HG03175 (cell line): ENCODE measurements at regions not wholly inside any gene's neighbourhood (a gene's known extent, or its start where the extent isn't known, plus 50 kb on each side); places are given as distances from the start of the nearest gene placed in this dataset.

Experiments
- ATAC-seq: cut with Tn5 transposase; IDR thresholded peaks from one replicate; pipeline ENCODE4 v1.9.1; 2021; ENCODE audit warnings: mild to moderate bottlenecking, moderate library complexity; ENCODE audit not compliant: unreplicated experiment

DNA sequence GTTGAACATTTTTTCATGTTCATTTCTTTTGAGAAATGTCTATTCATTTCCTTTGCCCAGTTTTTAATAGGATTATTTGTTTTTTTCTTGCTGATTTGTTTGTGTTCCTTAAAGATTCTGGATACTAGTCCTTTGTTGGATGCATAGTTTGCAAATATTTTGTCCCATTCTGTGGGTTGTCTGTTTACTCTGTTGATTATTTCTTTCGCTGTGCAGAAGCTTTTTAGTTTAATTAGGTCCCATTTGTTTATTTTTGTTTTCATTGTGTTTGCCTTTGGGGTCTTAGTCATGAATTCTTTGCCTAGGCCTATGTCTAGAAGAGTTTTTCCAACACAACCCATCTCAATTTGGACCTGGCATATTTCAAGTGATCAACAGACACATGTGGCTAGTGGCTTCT is 116.1 kb upstream of the GALNT2 start:
- ATAC-seq = no peak

DNA sequence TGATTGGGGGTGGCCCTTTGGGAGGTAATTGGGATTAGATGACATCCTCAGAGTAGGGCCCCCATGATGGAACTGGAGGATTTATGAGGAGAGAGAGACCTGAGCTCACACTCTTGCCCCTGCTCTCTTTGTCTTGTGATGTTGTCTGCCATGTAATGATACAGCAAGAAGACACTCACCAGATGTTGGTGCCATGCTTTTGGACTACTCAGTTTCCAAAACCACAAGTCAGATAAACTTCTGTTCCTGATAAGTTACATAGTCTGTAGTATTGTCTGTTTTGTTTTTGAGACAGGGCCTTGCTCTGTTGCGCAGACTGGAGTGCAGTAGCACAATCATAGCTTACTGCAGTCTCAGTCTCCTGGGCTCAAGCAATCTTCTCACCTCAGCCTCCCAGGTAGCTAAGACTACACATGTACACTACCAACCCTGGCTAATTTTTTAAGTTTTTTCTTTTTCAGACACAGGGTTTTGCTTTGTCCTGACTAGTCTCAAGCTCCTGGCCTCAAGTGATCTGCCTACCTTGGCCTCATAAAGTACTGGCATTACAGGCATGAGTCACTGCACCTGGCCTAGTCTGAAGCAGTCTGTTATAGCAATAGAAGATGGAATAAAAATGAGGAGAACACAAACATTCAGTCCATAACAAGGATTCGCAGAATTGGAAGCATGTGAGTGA is 115.0 kb upstream of the GALNT2 start:
- no peak for ATAC-seq

DNA sequence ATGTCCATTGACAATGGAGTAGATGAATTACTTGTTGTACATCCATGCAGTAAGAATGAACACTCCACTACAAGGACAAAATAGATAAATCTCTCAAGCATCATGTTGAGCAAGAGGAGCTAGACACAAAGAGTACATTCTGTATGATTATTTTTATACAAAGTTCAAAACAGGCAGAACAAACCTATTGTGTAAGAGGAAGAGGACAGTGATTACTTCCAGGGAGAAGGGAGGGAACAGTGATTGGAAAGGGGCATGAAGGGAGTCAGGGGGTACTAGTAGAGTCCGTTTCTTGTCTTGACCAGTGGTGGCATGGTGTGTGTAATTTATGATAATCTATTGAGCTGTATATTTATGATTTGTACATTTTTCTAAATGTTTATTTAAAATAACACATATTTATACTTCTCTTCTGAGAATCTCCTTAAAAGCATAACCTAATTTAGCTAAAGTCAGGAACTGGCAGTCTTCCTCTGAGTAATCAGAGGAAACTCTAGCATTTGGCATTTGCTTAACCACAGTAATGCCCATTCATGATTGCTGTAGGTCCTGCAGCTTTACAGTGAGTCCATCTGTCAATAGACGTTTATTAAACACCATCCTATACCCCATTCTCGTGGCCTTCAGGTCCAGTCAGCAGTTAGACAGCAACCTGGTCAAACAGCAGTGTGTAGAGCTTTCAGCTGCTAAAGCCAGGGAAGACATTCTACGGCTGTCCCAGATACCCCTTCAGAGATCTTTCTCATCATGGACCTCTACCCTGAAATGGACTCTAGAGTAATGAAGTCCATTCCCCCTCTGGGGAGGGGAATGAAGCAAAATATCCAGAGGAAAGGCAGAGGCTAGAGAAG is 114.1 kb upstream of the GALNT2 start:
- ATAC-seq = no peak

DNA sequence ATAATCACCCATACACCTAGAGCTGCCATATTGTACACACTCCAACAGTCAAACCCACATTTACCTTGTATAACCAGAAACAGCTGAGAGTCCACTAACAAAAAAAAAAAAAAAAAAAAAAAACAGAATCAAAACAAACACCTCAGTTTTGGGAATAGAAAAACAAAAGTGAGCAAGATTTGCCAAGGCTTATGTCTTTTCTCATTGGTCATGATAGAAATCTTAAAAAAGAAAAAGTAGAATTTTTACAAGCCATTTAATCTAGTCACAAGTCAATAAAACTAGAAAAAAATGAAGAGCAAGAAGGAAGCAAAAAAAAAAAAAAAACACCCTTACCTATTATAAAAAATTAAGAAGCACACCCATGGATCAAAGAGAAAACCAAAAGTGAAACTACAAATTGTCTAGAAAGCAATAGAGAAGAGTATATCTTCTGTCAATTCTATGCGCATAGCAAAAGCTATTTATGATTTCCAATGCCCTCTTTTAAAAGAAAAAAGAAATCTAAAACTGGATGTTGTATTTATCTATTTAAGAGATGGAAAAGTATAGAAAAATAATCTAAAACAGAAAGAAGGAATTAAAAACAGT is 113.2 kb upstream of the GALNT2 start:
- ATAC-seq = no peak

DNA sequence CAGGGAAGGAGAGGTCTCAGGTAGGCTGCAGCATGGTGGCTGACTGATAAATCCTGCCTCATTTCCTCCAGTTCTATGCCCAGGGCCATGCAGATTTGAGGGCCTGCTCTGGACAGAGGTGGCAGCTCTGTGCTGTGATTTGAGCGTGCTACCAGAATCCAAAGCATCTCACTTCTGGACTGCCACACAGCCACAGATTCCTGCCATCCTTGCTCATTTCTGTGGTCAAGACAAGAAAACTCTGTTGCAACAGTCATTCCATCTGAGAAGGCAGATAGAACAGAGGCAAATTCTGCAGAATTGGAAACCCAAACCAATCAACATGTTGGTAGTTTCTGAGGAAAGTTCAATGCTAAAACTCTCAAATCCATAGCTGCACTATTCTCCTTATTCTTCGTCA is 102.8 kb upstream of the GALNT2 start:
- ATAC-seq = no peak

DNA sequence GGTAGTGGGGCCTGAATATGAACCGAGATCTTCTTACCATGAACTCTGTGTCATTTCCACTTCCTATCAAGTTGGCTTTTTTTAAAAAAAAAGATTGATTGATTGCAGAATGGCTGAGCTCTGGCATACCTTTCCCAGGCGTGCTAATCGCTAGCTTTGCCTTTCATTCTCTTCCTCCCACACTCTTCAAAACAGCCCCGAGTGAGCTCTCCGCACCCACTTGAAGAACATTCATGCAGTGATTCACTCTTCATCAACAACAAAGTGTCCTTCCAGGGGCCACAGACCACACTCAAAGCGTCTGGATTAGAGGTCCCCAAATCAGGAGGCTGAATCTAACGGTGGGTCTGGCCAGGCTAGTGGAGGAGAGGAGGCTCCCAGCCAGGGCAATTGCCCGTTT is 96.3 kb upstream of the GALNT2 start:
- ATAC-seq = no peak

DNA sequence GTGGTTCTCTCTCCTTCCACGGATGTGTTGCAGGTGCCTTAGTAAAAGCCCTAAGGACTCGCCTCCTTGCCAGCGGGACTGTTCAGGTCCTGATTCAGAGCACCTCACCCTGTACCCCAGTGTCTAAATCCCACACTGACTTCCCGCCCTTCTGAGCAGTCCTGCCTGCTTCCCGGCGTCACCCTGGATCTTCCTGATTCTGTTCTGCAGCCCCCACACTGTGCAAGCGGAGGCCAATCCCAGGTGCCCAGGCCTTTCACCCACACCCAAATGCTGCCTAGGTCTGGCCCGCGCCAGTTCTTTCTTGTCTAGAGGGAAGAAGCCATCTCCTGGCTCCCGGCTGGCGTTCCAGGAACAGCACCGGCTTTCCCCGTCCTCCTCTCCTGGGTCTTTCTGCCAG is 95.9 kb upstream of the GALNT2 start:
- ATAC-seq = no peak

DNA sequence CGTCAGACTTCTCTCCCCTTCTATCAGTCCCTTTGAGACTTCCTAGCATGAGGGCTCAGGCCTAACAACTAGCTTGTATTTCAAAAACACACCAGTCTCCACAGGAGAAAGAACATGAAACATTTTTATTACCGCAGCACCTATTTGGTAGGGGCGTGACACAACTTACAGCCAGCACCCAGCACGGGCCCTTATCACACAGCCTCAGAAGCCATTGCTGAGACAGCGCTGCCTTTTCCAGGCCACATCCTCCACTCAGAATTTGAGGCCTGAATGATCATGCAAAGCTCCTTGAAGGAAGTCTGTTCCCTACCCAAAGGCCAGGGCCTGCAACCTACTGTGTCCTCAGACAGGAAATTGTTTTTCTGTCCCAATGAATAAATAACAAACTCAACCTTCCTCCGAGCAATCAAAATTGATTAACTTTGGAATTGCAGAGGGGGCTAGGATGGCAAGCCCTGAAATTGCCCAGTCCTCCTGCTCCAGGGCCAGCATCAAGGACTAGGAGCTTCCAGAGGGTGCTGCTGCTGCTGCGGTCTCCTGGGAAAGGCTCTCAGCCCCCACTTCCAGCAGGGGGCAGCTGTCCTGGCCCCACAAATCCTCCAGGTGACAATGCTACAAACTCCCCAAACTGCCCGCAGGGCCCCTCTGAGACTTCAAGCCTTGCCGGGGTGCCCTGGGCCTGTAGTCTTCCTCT is 94.3 kb upstream of the GALNT2 start:
- no peak for ATAC-seq

DNA sequence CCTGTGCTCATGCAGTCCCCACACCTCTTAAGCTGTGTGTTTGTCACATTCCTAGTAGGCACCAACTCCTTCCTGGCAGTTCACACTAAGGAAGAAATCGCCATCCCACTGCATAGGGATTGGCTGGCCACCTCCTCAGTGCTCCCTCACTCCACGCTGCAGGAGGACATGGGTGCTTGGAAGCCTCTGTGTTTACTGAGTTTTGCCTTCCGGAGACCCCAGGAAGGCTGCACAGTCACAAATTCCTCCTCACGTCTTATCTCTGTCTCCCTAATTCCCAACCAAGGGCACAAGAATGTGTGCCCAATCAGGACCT is 93.8 kb upstream of the GALNT2 start:
- no peak for ATAC-seq

DNA sequence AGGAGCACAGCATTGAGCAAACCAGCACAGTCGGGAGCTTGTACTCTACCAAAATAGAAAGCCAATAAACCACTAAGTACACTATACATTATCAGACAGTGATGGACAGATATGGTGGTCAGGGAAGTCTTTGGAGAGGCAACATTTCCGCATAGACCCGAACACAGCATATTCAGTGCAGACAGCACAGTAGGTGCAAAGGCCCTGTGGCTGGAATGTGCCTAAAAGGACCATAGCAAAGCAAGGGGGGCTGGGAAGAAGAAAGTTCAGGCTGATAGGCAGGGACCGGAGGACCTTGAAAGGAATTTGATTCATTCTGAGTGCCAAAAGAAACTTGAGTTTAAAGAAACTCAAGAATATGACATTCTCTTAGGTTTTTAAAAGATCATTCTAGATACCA is 92.0 kb upstream of the GALNT2 start:
- no peak for ATAC-seq

DNA sequence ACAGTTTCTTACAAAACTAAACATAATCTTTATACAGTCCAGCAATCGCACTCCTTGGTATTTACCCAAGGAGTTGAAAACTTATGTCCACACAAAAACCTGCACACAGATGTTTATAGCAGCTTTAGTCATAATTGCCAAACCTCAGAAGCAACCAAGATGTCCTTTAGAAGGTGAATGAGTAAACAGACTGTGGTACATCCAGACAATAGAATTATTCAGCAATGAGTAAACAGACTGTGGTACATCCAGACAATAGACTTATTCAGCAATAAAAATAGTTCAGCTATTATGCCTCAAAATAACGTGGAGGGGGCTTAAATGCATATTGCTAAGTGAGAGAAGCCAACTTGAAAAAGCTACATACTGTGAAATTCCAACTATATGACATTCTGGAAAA is 87.0 kb upstream of the GALNT2 start:
- no peak for ATAC-seq

DNA sequence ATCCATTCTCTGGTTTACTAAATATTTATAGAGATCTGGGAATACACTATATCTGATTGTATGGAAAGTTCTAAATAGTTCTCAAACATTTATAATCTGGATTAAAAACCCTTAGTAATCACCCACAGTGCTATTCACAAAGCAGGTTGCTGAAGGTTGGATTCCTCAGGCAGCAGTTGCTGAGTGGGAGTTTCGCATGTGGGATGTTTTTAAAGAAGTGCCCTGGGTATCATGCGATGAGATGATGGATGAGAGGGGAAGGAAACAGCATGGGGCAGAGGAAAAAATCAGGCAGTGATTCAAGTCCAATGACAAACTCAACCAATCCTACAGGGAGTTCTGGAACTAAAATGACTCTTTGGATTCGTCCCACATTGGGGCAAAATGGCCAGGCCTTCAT is 85.3 kb upstream of the GALNT2 start:
- no peak for ATAC-seq

DNA sequence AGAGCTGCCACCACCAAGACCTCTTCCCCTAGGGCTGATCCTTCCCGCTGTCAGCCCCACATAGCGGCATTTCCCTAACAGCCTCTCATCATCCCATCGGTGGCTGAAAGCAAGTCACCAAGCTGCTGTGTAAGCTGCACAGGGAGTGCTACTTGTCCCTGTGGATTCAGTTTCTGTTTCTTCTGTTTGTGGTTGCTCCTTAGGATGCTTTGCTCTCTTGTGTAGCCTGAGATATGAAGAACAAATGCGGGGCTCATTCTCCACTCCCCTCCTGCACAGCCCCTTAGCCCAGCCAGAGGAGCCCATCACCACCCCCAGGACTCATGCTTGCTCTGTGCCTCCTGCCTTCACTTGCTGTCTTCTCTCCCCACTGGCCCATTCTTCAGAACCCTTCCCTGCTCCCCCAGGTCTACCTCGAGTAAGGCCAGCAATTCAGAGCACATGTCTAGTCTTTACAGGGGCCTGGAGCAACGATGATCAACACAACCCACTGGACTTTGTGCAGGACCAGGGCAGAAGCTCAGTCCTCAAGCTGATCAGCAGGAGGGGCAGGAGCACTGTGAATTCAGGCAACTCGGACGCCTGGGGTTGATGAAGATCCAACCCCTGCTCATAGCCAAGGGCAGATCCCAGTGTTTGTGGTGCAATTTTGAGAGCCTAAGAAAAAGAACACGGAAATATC is 82.6 kb upstream of the GALNT2 start:
- no peak for ATAC-seq

DNA sequence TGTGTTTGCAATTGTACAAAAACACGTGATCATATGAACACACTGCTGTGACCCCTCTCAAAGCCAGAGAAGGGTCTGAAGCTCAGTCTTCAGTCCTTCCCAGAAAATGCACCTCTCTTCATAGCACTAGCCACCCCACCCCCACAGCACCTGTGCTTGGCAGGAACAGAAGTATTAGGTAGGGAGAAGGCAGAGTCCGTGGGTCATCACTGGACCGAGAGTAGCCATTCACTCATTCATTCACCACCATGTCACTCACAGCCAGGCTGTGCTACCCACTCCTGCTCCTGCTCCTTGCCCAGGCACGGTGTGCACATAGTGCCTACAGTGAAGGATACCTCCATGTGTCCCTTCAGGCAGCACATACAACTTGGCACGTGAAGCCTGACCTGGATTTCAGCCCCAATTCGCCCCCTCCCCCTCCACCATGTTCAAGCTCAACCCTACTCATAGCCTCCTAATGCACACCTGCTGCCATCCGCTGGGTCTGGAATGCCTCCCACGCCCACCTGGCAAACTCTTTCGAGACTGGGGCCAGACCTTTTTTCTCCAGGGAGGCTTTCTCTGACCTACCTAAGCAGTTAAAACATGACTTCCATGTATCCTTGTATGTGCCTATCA is 81.9 kb upstream of the GALNT2 start:
- ATAC-seq = no peak

DNA sequence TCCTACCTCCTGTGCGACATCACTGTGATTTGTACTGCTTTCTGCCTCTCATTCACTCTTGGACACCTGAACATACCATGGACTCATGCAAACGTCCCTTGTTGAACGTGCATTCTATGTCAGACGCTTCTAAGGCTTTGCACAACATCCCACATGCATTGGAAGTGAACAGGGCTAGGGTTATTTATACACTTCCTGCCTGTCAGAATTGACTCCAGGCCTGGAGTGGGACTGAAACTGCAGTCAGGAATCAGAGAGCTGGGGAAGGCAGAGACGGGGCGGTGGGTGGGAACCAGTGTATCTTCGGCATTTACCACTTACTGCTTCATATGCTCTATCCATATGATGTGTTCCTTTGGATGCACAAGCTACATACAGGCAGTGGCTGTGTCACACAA is 81.4 kb upstream of the GALNT2 start:
- no peak for ATAC-seq

DNA sequence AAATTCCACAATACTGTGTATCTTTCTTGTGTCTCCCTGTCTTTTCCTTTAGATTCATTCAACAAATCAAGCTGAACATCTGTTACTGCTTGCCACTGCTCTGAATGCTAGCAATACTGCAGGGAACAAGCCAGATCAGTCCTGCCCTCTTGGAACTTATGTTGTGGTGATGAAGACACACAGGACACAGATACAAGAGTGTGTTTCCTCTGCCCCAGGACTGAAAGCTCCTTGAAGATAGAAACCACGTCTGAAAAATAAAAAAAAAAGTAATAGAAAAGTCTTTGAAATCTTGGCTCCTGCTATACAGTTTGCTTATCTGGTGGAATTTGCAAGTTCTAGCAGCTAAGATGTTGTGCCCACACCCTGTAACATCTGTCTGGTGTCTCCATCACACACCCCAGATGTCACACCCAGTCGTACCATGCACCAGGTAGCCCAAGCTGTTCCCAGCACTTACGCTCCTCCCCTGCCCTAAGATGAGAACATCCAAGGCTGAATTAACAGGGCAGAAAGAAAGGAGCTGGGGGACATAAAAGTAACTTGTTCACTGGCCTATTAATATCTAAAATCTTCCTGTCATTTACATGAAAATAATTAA is 80.2 kb upstream of the GALNT2 start:
- ATAC-seq = no peak

DNA sequence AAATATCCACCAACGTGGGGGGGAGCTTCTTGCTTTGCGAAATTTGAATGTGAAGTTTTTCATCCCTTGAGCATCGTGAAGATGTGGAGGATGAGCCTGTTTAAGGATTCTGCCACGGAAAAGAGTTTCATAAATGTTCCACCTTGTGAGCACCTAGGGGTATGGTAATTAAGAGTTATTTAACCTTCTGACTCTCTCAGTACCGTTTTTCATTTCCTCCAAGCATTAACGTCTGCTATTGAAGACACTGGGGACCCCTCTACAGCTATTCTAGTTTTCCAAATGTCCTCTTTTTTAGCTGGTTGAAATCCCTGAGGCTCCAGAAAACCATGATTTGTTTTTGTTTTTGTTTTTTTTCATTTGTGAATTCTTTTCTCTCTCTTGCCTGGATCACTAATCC is 79.1 kb upstream of the GALNT2 start:
- no peak for ATAC-seq

DNA sequence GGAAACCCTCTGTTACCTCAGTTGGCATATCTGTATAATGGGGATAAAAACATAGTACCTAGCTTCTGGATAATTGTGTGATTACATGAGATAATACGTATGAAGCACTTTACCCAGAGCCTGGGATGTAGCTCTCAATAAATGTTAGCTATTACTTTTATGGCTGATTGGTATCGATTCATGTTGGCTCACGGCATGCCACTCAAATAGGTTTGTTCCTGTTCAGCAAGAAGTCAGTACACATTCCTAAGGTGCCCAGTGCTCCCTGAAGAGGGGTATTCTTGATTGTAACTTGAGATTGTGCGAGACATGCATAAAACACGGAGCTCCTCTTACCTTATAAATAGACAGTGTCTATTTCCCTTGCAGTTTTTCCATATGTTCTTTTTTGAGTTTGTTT is 78.5 kb upstream of the GALNT2 start:
- ATAC-seq = no peak

DNA sequence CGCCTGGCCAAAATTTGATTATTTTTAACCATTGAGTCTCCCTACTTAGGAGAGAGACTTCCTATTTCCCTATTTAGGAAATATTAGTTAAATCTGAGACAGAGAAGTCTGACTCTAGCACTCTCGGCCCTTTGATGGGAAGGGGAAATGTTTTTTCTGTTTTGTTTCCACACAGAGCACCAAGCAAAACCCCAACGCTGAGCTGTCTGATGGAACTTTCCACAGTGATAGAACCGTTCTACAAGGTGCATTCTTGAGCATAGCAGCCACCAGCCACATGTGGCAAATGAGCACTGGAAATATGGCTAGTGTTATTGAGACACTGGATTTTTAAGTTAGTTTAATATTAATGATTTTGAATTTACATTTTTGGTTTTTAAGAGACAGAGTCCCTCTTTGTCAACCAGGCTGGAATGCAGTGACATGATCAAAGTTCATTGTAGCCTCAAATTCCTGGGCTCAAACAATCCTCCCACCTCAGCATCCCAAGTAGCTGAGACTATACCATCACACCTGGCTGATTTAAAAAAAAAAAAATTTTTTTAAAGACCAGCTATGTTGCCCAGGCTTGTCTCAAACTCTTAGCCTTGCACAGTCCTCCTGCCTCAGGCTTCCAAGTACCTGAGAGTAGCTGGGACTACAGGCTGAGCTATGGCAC is 77.3 kb upstream of the GALNT2 start:
- no peak for ATAC-seq

DNA sequence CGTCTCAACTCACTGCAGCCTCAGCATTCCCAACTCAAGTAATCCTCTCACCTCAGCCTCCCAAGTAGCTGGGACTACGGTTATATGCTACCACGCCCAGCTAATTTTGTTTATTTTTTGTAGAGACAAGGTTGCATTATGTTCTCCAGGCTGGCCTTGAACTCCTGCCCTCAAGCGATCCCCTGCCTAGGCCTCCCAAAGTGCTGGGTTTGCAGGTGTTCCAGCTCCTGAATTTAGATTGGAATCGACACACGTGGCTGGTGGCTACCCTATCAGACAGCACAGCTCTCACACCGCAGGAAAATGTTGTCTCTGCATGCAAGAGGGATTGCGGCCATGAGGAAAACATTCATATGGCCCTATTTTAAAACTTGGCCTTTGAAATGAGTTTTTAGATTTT is 76.7 kb upstream of the GALNT2 start:
- no peak for ATAC-seq
